HepG2 (cell line): ENCODE measurements at regions not wholly inside any gene's neighbourhood (a gene's known extent, or its start where the extent isn't known, plus 50 kb on each side); places are given as distances from the start of the nearest gene placed in this dataset.

ENCODE experiments used
- HNRNPUL1 ChIP-seq: fragments of 200-400 bp; formaldehyde crosslinking; IDR thresholded peaks from 2 replicates; pipeline ENCODE4 v1.6.1; 2017; ENCODE audit warnings: low read depth, mild to moderate bottlenecking, low read length, moderate library complexity
- MTA3 ChIP-seq: sonication (generic); formaldehyde crosslinking; IDR thresholded peaks from 2 replicates; pipeline ENCODE4 v1.4.0; 2020; ENCODE audit warnings: missing genetic modification reagents
- NFE2 ChIP-seq: sonication (generic); formaldehyde crosslinking; IDR thresholded peaks from 2 replicates; pipeline ENCODE4 v1.4.0; 2020; ENCODE audit warnings: missing genetic modification reagents
- NFYB ChIP-seq: sonication (generic); formaldehyde crosslinking; IDR thresholded peaks from 2 replicates; pipeline ENCODE4 v1.4.0; 2020; ENCODE audit warnings: missing genetic modification reagents
- SMAD3 ChIP-seq: sonication (generic); formaldehyde crosslinking; IDR thresholded peaks from 2 replicates; pipeline ENCODE4 v1.4.0; 2020; ENCODE audit warnings: missing genetic modification reagents
- TBL1XR1 ChIP-seq: fragments of 150-350 bp; IDR thresholded peaks from 2 replicates; pipeline ENCODE4 v1.6.1; 2014; ENCODE audit warnings: borderline replicate concordance, low read length; ENCODE audit not compliant: partially characterized antibody
- ZNF180 ChIP-seq: sonication (generic); formaldehyde crosslinking; IDR thresholded peaks from 2 replicates; pipeline ENCODE4 v1.4.0; 2020; ENCODE audit warnings: low read depth, missing genetic modification reagents, borderline replicate concordance
- TF ChIP-seq, protein P1 (sequence below): sonication (generic); formaldehyde crosslinking; IDR thresholded peaks from 2 replicates; pipeline ENCODE4 v1.5.0; 2020; ENCODE audit warnings: mild to moderate bottlenecking, missing genetic modification reagents, moderate library complexity
- TF ChIP-seq, protein P2 (sequence below): IDR thresholded peaks from 2 replicates; pipeline ENCODE4 v1.6.1; 2016; ENCODE audit warnings: low read depth, control low read depth
- TF ChIP-seq, protein P3 (sequence below): conservative IDR thresholded peaks from 2 replicates; pipeline ENCODE4 v1.6.1; 2018; ENCODE audit warnings: missing genetic modification reagents
- TF ChIP-seq, protein P4 (sequence below): sonication (generic); formaldehyde crosslinking; IDR thresholded peaks from 2 replicates; pipeline ENCODE4 v1.4.0; 2020; ENCODE audit warnings: missing genetic modification reagents
- TF ChIP-seq, protein P5 (sequence below): sonication (generic); formaldehyde crosslinking; IDR thresholded peaks from 2 replicates; pipeline ENCODE4 v1.4.0; 2020; ENCODE audit warnings: missing genetic modification reagents, borderline replicate concordance

DNA sequence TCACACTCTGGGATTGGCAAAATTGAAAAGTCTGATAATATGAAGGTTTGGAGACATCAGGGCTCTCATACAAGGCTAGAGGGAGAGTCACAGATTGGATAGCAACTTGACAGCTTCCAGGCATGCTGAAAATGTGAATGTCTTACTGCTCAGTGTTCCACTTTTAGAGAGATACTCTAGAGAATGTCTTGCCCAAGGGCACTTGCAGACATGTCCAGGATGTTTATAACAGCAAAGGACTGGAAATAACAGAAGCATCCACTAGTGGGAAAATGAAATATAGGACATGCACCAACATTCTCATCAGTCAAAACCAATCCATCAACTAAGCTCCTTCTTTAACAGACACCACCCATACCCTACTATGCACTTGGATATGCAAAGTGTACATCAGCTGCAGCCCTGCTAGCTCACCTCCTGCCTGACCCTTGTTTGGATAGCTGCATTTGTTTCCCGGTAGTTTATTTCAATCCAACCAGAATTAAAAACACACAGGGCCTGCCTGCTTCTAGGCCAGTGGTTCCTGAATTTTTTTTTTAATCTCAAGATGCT lies 101.6 kb upstream of the ARHGEF3 start:
- TF ChIP-seq, protein P1, sequence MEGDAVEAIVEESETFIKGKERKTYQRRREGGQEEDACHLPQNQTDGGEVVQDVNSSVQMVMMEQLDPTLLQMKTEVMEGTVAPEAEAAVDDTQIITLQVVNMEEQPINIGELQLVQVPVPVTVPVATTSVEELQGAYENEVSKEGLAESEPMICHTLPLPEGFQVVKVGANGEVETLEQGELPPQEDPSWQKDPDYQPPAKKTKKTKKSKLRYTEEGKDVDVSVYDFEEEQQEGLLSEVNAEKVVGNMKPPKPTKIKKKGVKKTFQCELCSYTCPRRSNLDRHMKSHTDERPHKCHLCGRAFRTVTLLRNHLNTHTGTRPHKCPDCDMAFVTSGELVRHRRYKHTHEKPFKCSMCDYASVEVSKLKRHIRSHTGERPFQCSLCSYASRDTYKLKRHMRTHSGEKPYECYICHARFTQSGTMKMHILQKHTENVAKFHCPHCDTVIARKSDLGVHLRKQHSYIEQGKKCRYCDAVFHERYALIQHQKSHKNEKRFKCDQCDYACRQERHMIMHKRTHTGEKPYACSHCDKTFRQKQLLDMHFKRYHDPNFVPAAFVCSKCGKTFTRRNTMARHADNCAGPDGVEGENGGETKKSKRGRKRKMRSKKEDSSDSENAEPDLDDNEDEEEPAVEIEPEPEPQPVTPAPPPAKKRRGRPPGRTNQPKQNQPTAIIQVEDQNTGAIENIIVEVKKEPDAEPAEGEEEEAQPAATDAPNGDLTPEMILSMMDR (CRISPR knock-in tag), result no peak
- TF ChIP-seq NFYB, result no peak
- no peak for TF ChIP-seq MTA3 (CRISPR knock-in tag)
- TF ChIP-seq, protein P2, sequence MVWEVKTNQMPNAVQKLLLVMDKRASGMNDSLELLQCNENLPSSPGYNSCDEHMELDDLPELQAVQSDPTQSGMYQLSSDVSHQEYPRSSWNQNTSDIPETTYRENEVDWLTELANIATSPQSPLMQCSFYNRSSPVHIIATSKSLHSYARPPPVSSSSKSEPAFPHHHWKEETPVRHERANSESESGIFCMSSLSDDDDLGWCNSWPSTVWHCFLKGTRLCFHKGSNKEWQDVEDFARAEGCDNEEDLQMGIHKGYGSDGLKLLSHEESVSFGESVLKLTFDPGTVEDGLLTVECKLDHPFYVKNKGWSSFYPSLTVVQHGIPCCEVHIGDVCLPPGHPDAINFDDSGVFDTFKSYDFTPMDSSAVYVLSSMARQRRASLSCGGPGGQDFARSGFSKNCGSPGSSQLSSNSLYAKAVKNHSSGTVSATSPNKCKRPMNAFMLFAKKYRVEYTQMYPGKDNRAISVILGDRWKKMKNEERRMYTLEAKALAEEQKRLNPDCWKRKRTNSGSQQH (CRISPR knock-in tag), result no peak
- no peak for TF ChIP-seq HNRNPUL1
- TF ChIP-seq, protein P3, sequence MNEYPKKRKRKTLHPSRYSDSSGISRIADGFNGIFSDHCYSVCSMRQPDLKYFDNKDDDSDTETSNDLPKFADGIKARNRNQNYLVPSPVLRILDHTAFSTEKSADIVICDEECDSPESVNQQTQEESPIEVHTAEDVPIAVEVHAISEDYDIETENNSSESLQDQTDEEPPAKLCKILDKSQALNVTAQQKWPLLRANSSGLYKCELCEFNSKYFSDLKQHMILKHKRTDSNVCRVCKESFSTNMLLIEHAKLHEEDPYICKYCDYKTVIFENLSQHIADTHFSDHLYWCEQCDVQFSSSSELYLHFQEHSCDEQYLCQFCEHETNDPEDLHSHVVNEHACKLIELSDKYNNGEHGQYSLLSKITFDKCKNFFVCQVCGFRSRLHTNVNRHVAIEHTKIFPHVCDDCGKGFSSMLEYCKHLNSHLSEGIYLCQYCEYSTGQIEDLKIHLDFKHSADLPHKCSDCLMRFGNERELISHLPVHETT (CRISPR knock-in tag), result no peak
- TF ChIP-seq SMAD3 (CRISPR knock-in tag), result no peak
- TF ChIP-seq TBL1XR1, result no peak
- TF ChIP-seq, protein P4, sequence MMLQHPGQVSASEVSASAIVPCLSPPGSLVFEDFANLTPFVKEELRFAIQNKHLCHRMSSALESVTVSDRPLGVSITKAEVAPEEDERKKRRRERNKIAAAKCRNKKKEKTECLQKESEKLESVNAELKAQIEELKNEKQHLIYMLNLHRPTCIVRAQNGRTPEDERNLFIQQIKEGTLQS (CRISPR knock-in tag), result no peak
- TF ChIP-seq, protein P5, sequence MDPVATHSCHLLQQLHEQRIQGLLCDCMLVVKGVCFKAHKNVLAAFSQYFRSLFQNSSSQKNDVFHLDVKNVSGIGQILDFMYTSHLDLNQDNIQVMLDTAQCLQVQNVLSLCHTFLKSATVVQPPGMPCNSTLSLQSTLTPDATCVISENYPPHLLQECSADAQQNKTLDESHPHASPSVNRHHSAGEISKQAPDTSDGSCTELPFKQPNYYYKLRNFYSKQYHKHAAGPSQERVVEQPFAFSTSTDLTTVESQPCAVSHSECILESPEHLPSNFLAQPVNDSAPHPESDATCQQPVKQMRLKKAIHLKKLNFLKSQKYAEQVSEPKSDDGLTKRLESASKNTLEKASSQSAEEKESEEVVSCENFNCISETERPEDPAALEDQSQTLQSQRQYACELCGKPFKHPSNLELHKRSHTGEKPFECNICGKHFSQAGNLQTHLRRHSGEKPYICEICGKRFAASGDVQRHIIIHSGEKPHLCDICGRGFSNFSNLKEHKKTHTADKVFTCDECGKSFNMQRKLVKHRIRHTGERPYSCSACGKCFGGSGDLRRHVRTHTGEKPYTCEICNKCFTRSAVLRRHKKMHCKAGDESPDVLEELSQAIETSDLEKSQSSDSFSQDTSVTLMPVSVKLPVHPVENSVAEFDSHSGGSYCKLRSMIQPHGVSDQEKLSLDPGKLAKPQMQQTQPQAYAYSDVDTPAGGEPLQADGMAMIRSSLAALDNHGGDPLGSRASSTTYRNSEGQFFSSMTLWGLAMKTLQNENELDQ, result no peak
- no peak for TF ChIP-seq NFE2 (CRISPR knock-in tag)
- no peak for TF ChIP-seq ZNF180
